Tibial artery (tissue), 4 donors: ENCODE measurements at regions not wholly inside any gene's neighbourhood (a gene's known extent, or its start where the extent isn't known, plus 50 kb on each side); places are given as distances from the start of the nearest gene placed in this dataset.

Experiments
- DNase-seq, 2 donors: peaks; one replicate each; pipeline ENCODE4 v3.0.0-alpha.2; 2019
- H3K27ac ChIP-seq, 2 donors: fragments of 200-600 bp; sonication (generic) in 1 of 2; 1 replicate in 1 of 2; 2 replicates in 1 of 2; pipeline ENCODE4 v1.5.1; 2018 to 2019; ENCODE audit warnings: mild to moderate bottlenecking in 1 of 2
- H3K27me3 ChIP-seq, 2 donors: fragments of 200-600 bp; sonication (generic) in 1 of 2; one replicate each; pipeline versions ENCODE4 v1.5.1 to v1.6.0; 2016 to 2019
- H3K36me3 ChIP-seq, 3 donors: fragments of 200-600 bp; sonication (generic) in 2 of 3; one replicate each; pipeline ENCODE4 v1.5.1; 2016 to 2019; ENCODE audit warnings: mild to moderate bottlenecking in 2 of 3
- H3K4me1 ChIP-seq, 4 donors: fragments of 200-600 bp; sonication (generic) in 2 of 4; 1 replicate in 3 of 4; 2 replicates in 1 of 4; pipeline ENCODE4 v1.5.1; 2016 to 2019
- H3K4me3 ChIP-seq, 2 donors: fragments of 200-600 bp; sonication (generic) in 1 of 2; 1 replicate in 1 of 2; 2 replicates in 1 of 2; pipeline ENCODE4 v1.5.1; 2018 to 2019; ENCODE audit warnings: mild to moderate bottlenecking in 2 of 2
- H3K9me3 ChIP-seq, 3 donors: fragments of 200-600 bp; sonication (generic) in 1 of 3; one replicate each; pipeline ENCODE4 v1.5.1; 2016 to 2019
- CTCF ChIP-seq, 2 experiments: fragments of 200-600 bp in 1 of 2; fragments of 450-650 bp in 1 of 2; IDR thresholded peaks; one replicate each; pipeline ENCODE4 v1.5.1; 2017 to 2019; ENCODE audit warnings: antibody characterized with exemption in 2 of 2, mild to moderate bottlenecking in 1 of 2, moderate library complexity in 1 of 2
- intact Hi-C: fragments of 100-400 bp; cut with DNase I; formaldehyde crosslinking; loops from one replicate; pipeline ENCODE4 v1.15.0; 2023; ENCODE audit warnings: low total_unique reads

GRCh38 chr9:110109333-110110092 lies 98.4 kb downstream of the C9orf152 start:
- intact Hi-C loops, result no loop called here
- Histone ChIP-seq H3K27me3 (no peaks in the 10 kb centered on the region), H3K36me3 (no peaks in the 10 kb centered on the region), H3K27ac (no peak overlapping the region), H3K4me1 (peaks cover 0 to 44% (median 14%) of the 10 kb centered on the region in 4 donors), H3K9me3 (no peaks in the 10 kb centered on the region), H3K4me3 (no peak overlapping the region)
- TF ChIP-seq CTCF (IDR thresholded peaks at IDR 0.05), result no peak
- no peak for DNase-seq

GRCh38 chr9:110110154-110110553 lies 97.8 kb downstream of the C9orf152 start:
- intact Hi-C loops, result no loop called here
- Histone ChIP-seq H3K27me3 (no peaks in the 10 kb centered on the region), H3K4me3 (no peak overlapping the region), H3K4me1 (peaks cover 0 to 44% (median 14%) of the 10 kb centered on the region in 4 donors), H3K27ac (no peak overlapping the region), H3K36me3 (no peaks in the 10 kb centered on the region), H3K9me3 (no peaks in the 10 kb centered on the region)
- no peak for DNase-seq
- no peak for TF ChIP-seq CTCF (IDR thresholded peaks at IDR 0.05)

- H3K36me3 ChIP-seq, result no peaks in the 10 kb centered on the region
- H3K27me3 ChIP-seq, result no peaks in the 10 kb centered on the region
- no peaks in the 10 kb centered on the region for H3K9me3 ChIP-seq
- no peak for TF ChIP-seq CTCF (IDR thresholded peaks at IDR 0.05)
- H3K4me3 ChIP-seq, result no peak overlapping the region
- H3K4me1 ChIP-seq, result peaks cover 0 to 44% (median 22%) of the 10 kb centered on the region in 4 donors
- intact Hi-C loops, result no loop called here
- no peak overlapping the region for H3K27ac ChIP-seq
- DNase-seq, result no peak
Observed at GRCh38 chr9:110111868-110112267, 96.1 kb downstream of the C9orf152 start.

- H3K9me3 ChIP-seq, result no peaks in the 10 kb centered on the region
- peaks cover 0 to 49% (median 22%) of the 10 kb centered on the region in 4 donors for H3K4me1 ChIP-seq
- H3K4me3 ChIP-seq, result no peak overlapping the region
- intact Hi-C loops, result no loop called here
- H3K27me3 ChIP-seq, result no peaks in the 10 kb centered on the region
- no peak overlapping the region for H3K27ac ChIP-seq
- no peaks in the 10 kb centered on the region for H3K36me3 ChIP-seq
- TF ChIP-seq CTCF (IDR thresholded peaks at IDR 0.05), result no peak
- no peak for DNase-seq
Observed at GRCh38 chr9:110112792-110113191, 95.2 kb downstream of the C9orf152 start.

GRCh38 chr9:110114086-110114858 lies 93.7 kb downstream of the C9orf152 start:
- H3K36me3 ChIP-seq, result no peaks in the 10 kb centered on the region
- no peak overlapping the region for H3K27ac ChIP-seq
- no peak for DNase-seq
- TF ChIP-seq CTCF (IDR thresholded peaks at IDR 0.05), result no peak
- H3K4me3 ChIP-seq, result no peak overlapping the region
- peaks cover 0 to 48% (median 22%) of the 10 kb centered on the region in 4 donors for H3K4me1 ChIP-seq
- H3K9me3 ChIP-seq, result no peaks in the 10 kb centered on the region
- intact Hi-C loops, result no loop called here
- H3K27me3 ChIP-seq, result no peaks in the 10 kb centered on the region
